Neuronal stem cell (in vitro differentiated cells): ENCODE measurements at regions not wholly inside any gene's neighbourhood (a gene's known extent, or its start where the extent isn't known, plus 50 kb on each side); places are given as distances from the start of the nearest gene placed in this dataset.

Experiments used
- DNase-seq: peaks from one replicate; pipeline ENCODE4 v3.0.0-alpha.2; 2013; ENCODE audit warnings: low spot score
- H2AFZ ChIP-seq: one replicate; pipeline ENCODE4 v1.6.1; 2013; ENCODE audit warnings: mild to moderate bottlenecking, low read length, inconsistent platforms
- H2AK5ac ChIP-seq: 2 replicates; pipeline ENCODE4 v1.6.1; 2013; ENCODE audit warnings: low read depth, mild to moderate bottlenecking, inconsistent platforms, low read length, moderate library complexity, mixed read lengths
- H2BK120ac ChIP-seq: 2 replicates; pipeline ENCODE4 v1.6.1; 2013; ENCODE audit warnings: low read depth, mild to moderate bottlenecking, inconsistent platforms, low read length, moderate library complexity, mixed read lengths
- H2BK12ac ChIP-seq: one replicate; pipeline ENCODE4 v1.6.1; 2013; ENCODE audit warnings: low read length, inconsistent platforms
- H2BK15ac ChIP-seq: 2 replicates; pipeline ENCODE4 v1.6.1; 2013; ENCODE audit warnings: mild to moderate bottlenecking, low read length, inconsistent platforms, mixed read lengths
- H2BK5ac ChIP-seq: one replicate; pipeline ENCODE4 v1.6.1; 2013; ENCODE audit warnings: inconsistent platforms, mild to moderate bottlenecking, low read length, moderate library complexity
- H3K14ac ChIP-seq: one replicate; pipeline ENCODE4 v1.6.1; 2013; ENCODE audit warnings: low read length, inconsistent platforms
- H3K18ac ChIP-seq: 2 replicates; pipeline ENCODE4 v1.6.1; 2013; ENCODE audit warnings: low read length, inconsistent platforms
- H3K23ac ChIP-seq: 2 replicates; pipeline ENCODE4 v1.6.1; 2013; ENCODE audit warnings: low read depth, mild to moderate bottlenecking, mixed read lengths, low read length, inconsistent platforms; ENCODE audit not compliant: poor library complexity
- H3K27ac ChIP-seq: replicated peaks from 3 replicates; pipeline ENCODE4 v1.5.1; 2013; ENCODE audit warnings: low read length, inconsistent platforms
- H3K27me3 ChIP-seq, 3 experiments: 2 replicates each; pipeline ENCODE4 v1.6.1; 2013; ENCODE audit warnings: low read length in 3 of 3, mild to moderate bottlenecking in 2 of 3, inconsistent platforms in 1 of 3, low read depth in 1 of 3, mixed read lengths in 1 of 3, moderate library complexity in 1 of 3; ENCODE audit not compliant: control insufficient read depth in 3 of 3, insufficient read depth in 3 of 3
- H3K36me3 ChIP-seq, 2 donors: replicated peaks in 1 of 2; 2 replicates each; pipeline ENCODE4 v1.6.1; 2013; ENCODE audit warnings: low read length in 2 of 2; ENCODE audit not compliant: control insufficient read depth in 2 of 2, insufficient read depth in 2 of 2
- H3K4ac ChIP-seq: 2 replicates; pipeline ENCODE4 v1.6.1; 2013; ENCODE audit warnings: inconsistent platforms, mild to moderate bottlenecking, low read length, moderate library complexity
- H3K4me1 ChIP-seq, 2 donors: 1 replicate in 1 of 2; 2 replicates in 1 of 2; pipeline ENCODE4 v1.6.1; 2013; ENCODE audit warnings: low read length in 2 of 2, low read depth in 1 of 2; ENCODE audit not compliant: control insufficient read depth in 2 of 2, insufficient read depth in 1 of 2
- H3K4me2 ChIP-seq: one replicate; pipeline ENCODE4 v1.6.1; 2013; ENCODE audit warnings: mild to moderate bottlenecking, low read length, inconsistent platforms; ENCODE audit not compliant: insufficient read depth, poor library complexity, severe bottlenecking
- H3K4me3 ChIP-seq, 2 donors: 2 replicates each; pipeline ENCODE4 v1.5.1; 2013; ENCODE audit warnings: low read length in 2 of 2, mild to moderate bottlenecking in 2 of 2, inconsistent platforms in 1 of 2, moderate library complexity in 1 of 2
- H3K79me1 ChIP-seq: one replicate; pipeline ENCODE4 v1.6.1; 2013; ENCODE audit warnings: low read depth, mild to moderate bottlenecking, inconsistent platforms, low read length, moderate library complexity
- H3K9ac ChIP-seq: one replicate; pipeline ENCODE4 v1.6.1; 2013; ENCODE audit warnings: mild to moderate bottlenecking, low read depth, low read length, inconsistent platforms; ENCODE audit not compliant: poor library complexity
- H3K9me3 ChIP-seq, 2 donors: replicated peaks in 1 of 2; 2 replicates each; pipeline versions ENCODE3 to v1.6.1; 2013; ENCODE audit warnings: low read length in 2 of 2, mild to moderate bottlenecking in 2 of 2, inconsistent platforms in 1 of 2, low read depth in 1 of 2, mixed read lengths in 1 of 2, moderate library complexity in 1 of 2; ENCODE audit not compliant: control insufficient read depth in 2 of 2, insufficient read depth in 1 of 2
- H4K8ac ChIP-seq: one replicate; pipeline ENCODE4 v1.6.1; 2013; ENCODE audit warnings: low read depth, mild to moderate bottlenecking, inconsistent platforms, low read length, moderate library complexity
- H4K91ac ChIP-seq: one replicate; pipeline ENCODE4 v1.6.1; 2013; ENCODE audit warnings: low read length, low read depth, mild to moderate bottlenecking, inconsistent platforms; ENCODE audit not compliant: poor library complexity
- WGBS, 2 donors: extraction: QIAGEN DNeasy Blood & Tissue Kit; methylation state at CpG; one replicate each; pipeline ENCODE4 v1.1.7; 2013; ENCODE audit warnings: missing lambda C conversion rate in 2 of 2, mixed read lengths in 1 of 2; ENCODE audit not compliant: insufficient read length in 2 of 2, insufficient replicate concordance in 1 of 2; ENCODE audit errors: extremely low coverage in 2 of 2; 5-methylcytosine and 5-hydroxymethylcytosine counted together

DNA sequence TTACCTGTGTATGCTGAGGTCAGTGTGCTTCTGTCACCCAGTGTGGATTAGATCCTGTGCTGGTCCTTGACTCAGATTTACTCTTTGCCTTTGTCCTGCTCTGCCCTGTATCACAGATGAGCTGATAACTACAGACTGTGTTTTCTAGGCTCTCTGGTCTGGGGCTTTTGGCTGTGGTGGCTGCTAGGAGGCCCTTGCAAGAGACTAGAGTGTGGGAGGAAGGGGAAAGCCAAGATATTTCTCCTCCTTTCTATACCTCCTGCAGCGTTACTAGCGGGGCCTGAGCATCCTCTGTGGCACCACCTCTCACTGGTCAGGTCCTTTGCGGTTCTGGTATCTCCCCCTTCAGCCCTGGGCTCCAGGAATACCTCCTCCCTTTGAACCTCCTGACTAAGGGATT, 282.3 kb upstream of the TBC1D5 start:
- H3K14ac ChIP-seq: no peak overlapping the region
- no peak overlapping the region for H3K27ac ChIP-seq
- no peak overlapping the region for H3K9ac ChIP-seq
- no peak overlapping the region for H2BK5ac ChIP-seq
- H2BK15ac ChIP-seq: no peak overlapping the region
- no peaks in the 10 kb centered on the region for H3K4me1 ChIP-seq
- no peak overlapping the region for H3K4me3 ChIP-seq
- H3K27me3 ChIP-seq: no peaks in the 10 kb centered on the region
- H4K8ac ChIP-seq: no peak overlapping the region
- no peak overlapping the region for H2AFZ ChIP-seq
- no peak overlapping the region for H2AK5ac ChIP-seq
- no peak overlapping the region for H3K23ac ChIP-seq
- no peak overlapping the region for H4K91ac ChIP-seq
- H3K4ac ChIP-seq: no peak overlapping the region
- no peaks in the 10 kb centered on the region for H3K79me1 ChIP-seq
- no peak overlapping the region for H3K4me2 ChIP-seq
- no peak overlapping the region for H3K18ac ChIP-seq
- no peak overlapping the region for H2BK12ac ChIP-seq
- no peak for DNase-seq
- H3K36me3 ChIP-seq: no peaks in the 10 kb centered on the region
- no peak overlapping the region for H2BK120ac ChIP-seq
- H3K9me3 ChIP-seq: no peaks in the 10 kb centered on the region
- WGBS, 2 donors: no CpG with 5 or more reads among the region's 3 CpGs

DNA sequence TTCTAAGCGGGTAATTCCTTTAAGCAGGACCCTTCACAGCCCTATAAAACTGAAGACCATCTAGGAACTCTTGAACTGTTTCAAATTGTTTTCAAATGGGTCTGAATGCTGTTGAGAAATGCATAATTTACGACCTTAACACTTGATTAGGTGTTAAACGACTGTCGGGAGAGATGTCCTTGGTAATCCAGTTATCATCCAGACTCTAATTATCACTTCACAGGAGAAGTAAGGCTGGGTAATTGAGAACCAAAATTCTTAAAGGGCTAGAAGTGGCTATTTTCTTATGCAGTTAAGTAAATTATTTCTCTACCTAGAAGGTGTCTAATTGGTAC, 276.7 kb upstream of the TBC1D5 start:
- Histone ChIP-seq H2AK5ac (no peak overlapping the region), H2AFZ (no peak overlapping the region), H3K79me1 (no peaks in the 10 kb centered on the region), H3K27ac (no peak overlapping the region), H2BK15ac (no peak overlapping the region), H4K91ac (no peak overlapping the region), H3K27me3 (no peaks in the 10 kb centered on the region), H3K9ac (no peak overlapping the region), H3K9me3 (no peaks in the 10 kb centered on the region), H4K8ac (no peak overlapping the region), H3K4me2 (no peak overlapping the region), H2BK120ac (no peak overlapping the region), H3K4me3 (no peak overlapping the region), H3K23ac (no peak overlapping the region), H3K14ac (no peak overlapping the region), H3K18ac (no peak overlapping the region), H3K4me1 (peaks cover 0 to 3% of the 10 kb centered on the region in 2 donors), H3K4ac (no peak overlapping the region), H2BK12ac (no peak overlapping the region), H3K36me3 (no peaks in the 10 kb centered on the region), H2BK5ac (no peak overlapping the region)
- WGBS, 2 donors: no CpG with 5 or more reads among the region's 4 CpGs
- no peak for DNase-seq

DNA sequence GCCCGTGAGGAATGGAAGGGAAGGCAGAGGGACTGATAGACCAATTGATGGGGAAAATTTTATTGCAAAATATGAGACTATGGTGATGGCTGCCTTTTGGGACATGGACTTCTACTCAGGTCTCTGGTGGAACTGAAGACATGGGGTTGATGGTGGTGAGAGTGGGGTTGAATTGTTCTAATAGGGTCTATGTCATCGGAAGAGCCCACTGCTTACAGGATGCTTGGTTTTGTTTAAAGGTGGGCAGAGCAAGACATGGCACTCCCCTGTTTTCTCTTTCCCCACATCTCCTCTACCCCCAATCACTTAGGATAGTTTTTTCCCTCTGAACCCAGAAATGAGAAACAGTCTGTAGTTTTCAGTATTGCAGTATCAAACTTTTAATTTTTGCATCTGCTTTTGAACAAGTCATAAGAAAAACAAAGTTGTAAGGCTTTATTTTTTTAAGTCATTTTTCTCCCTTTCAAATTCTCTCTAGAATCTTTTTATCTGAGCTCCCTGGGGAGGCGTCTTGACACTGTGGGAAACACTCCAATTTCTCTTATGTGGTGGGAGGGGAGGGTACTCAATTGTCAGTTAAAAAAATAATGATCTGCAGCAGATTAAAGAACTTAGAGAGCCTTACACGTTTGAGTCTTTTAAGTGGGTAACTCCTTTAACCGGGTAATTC, 276.2 kb upstream of the TBC1D5 start:
- H3K4me3 ChIP-seq: no peak overlapping the region
- H3K23ac ChIP-seq: no peak overlapping the region
- no CpG with 5 or more reads among the region's 5 CpGs for WGBS, 2 donors
- no peak overlapping the region for H2BK120ac ChIP-seq
- no peak overlapping the region for H3K18ac ChIP-seq
- DNase-seq: no peak
- H3K79me1 ChIP-seq: no peaks in the 10 kb centered on the region
- no peaks in the 10 kb centered on the region for H3K27me3 ChIP-seq
- H4K8ac ChIP-seq: no peak overlapping the region
- no peaks in the 10 kb centered on the region for H3K36me3 ChIP-seq
- H2BK12ac ChIP-seq: no peak overlapping the region
- no peak overlapping the region for H2BK15ac ChIP-seq
- H3K14ac ChIP-seq: no peak overlapping the region
- H2BK5ac ChIP-seq: no peak overlapping the region
- H2AK5ac ChIP-seq: no peak overlapping the region
- peaks cover 0 to 3% of the 10 kb centered on the region in 2 donors for H3K4me1 ChIP-seq
- H3K4me2 ChIP-seq: no peak overlapping the region
- no peak overlapping the region for H3K27ac ChIP-seq
- H4K91ac ChIP-seq: no peak overlapping the region
- H2AFZ ChIP-seq: no peak overlapping the region
- H3K4ac ChIP-seq: no peak overlapping the region
- H3K9ac ChIP-seq: no peak overlapping the region
- no peaks in the 10 kb centered on the region for H3K9me3 ChIP-seq

DNA sequence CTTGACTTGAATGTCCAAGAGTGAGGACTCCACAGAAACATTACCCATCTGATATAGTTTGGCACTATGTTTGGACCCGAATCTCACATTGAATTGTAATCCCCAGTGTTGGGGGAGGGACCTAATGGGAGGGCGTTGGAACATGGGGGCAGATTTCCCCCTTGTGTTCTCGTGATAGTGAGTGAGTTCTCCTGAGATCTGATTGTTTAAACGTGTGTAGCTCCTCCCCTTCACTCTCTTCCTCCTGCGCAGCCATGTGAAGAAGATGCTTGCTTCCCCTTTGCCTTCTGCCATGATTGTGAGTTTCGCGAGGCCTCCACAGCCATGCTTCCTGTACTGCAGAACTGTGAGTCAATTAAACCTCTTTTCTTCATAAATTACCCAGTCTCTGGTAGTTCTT, 273.9 kb upstream of the TBC1D5 start:
- no peak overlapping the region for H4K91ac ChIP-seq
- WGBS, 2 donors: no CpG with 5 or more reads among the region's 7 CpGs
- no peak overlapping the region for H3K18ac ChIP-seq
- no peak overlapping the region for H3K9ac ChIP-seq
- no peak overlapping the region for H3K4me2 ChIP-seq
- no peak overlapping the region for H2AFZ ChIP-seq
- H3K14ac ChIP-seq: no peak overlapping the region
- no peak overlapping the region for H2BK15ac ChIP-seq
- H2BK12ac ChIP-seq: no peak overlapping the region
- no peak overlapping the region for H3K4me3 ChIP-seq
- H3K4me1 ChIP-seq: peaks cover 0 to 3% of the 10 kb centered on the region in 2 donors
- no peak overlapping the region for H4K8ac ChIP-seq
- DNase-seq: no peak
- H2BK5ac ChIP-seq: no peak overlapping the region
- H3K9me3 ChIP-seq: no peaks in the 10 kb centered on the region
- no peaks in the 10 kb centered on the region for H3K36me3 ChIP-seq
- no peak overlapping the region for H2AK5ac ChIP-seq
- no peak overlapping the region for H3K4ac ChIP-seq
- no peak overlapping the region for H3K23ac ChIP-seq
- H2BK120ac ChIP-seq: no peak overlapping the region
- H3K27ac ChIP-seq: no peak overlapping the region
- no peaks in the 10 kb centered on the region for H3K27me3 ChIP-seq
- no peaks in the 10 kb centered on the region for H3K79me1 ChIP-seq
